Non-pigmented ciliary epithelial cell (primary cell): ENCODE measurements at regions not wholly inside any gene's neighbourhood (a gene's known extent, or its start where the extent isn't known, plus 50 kb on each side); places are given as distances from the start of the nearest gene placed in this dataset.

Experiments used
- DNase-seq: peaks from one replicate; pipeline ENCODE4 v3.0.0-alpha.2; 2010; ENCODE audit warnings: low read depth

GRCh38 chr10:70966646-70967553 lies 78.5 kb upstream of the PCBD1 start:
- no peak for DNase-seq

DNA sequence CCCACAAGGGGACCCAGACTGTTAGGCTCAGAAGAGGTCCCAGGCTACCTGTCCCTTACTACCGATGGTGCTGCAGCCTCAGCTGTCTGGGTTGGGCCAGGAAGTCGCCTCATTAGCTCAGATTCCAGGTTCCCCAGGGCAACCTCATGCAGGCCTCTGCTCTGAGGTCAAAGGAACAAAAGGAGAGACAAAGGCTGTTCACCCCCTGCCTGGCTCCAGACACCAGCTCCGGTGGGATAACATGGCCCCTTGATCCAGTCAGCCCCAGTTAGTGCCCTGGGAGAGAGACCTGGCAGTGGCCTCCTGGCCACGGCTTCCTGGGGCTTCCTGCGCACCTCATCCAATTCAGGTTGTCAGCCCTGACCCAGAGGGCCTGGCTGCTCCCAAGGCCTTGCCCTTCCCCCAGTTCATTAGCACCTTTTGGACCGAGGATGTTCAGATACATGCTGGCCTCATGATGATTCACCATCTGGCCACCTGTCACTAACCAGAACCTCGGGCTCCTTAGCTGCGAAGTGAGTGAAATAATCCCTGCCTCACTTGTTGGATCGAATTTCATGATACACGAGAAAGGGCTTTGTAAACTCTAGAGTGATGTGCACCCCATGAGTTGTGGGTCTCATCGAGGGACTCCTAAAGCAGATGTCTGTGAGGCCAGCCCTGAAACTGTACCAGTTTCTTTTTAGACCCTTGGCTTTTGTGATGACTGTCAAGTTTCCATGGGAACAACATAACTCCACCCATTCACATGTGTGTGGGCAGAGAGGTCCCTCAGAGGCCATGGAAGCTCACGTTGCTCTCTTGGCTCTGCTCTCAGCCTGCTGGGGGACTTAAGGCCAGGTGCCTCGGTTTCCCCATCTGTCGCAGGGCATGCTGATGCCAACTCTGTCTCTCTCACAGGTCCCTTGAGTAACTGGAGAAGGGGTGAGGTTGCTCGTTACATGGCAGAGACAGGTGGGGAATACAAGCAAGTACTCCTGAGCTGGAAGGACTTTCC lies 79.5 kb upstream of the PCBD1 start:
- DNase-seq, result no peak

DNA sequence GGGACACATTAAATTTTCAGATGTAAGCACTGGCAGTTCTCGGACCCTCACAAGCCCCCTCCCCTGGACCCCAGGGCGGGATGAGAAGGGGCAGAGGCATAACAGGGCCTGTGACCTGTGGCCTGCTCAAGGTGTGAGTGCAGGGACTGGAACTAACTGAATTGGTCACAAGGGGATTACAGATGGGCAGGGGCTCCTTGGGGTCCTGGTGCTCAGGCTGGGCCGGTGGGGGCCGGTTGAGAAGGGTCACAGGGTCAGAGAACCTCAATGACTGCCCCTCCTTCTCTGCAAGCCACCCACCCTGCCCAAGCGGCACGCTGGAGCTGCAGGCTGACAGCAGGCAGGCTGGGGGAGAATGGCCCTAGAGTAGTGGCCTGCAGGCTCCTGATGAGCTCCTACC lies 80.8 kb upstream of the PCBD1 start:
- no peak for DNase-seq

DNA sequence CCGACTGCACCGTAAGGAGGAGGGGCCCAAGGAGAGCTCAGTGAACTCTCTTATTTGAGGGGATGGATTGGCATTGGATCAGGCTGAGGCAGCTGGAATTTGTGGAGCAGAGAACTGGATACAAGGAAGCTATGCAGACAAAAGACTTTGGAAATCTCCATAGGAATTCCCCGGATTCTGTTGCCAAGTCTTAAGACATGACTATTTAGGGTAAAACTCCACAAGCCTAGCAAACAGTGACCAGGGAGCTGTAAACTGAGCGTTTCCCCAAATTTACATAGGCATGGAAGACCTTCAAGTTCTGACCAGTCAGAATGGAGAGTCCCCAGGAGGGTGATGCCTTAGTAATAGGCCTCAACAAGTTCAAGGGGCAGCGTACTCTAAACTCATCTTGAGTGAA lies 82.5 kb upstream of the PCBD1 start:
- DNase-seq, result no peak

DNA sequence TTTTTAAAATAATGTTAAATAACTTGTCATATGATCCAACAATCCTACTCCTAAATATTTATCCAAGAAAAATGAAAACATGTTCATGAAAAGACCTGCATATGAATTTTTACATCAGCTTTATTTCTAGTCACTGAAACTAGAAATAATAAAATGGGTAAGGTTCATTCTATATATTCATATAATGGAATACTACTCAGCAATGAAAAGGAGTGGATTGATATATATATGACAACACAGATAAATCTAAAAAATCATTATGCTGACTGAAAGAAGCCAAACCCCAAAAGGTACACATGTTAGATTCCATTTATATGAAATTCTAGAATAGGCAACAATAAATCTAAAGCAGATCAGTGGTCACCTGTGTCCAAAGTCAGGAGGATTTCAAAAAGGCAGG lies 84.9 kb upstream of the PCBD1 start:
- no peak for DNase-seq

GRCh38 chr10:70974351-70974901 lies 86.1 kb upstream of the PCBD1 start:
- no peak for DNase-seq

- no peak for DNase-seq
These were observed 86.6 kb upstream of the PCBD1 start for GRCh38 chr10:70974920-70975319.

DNA sequence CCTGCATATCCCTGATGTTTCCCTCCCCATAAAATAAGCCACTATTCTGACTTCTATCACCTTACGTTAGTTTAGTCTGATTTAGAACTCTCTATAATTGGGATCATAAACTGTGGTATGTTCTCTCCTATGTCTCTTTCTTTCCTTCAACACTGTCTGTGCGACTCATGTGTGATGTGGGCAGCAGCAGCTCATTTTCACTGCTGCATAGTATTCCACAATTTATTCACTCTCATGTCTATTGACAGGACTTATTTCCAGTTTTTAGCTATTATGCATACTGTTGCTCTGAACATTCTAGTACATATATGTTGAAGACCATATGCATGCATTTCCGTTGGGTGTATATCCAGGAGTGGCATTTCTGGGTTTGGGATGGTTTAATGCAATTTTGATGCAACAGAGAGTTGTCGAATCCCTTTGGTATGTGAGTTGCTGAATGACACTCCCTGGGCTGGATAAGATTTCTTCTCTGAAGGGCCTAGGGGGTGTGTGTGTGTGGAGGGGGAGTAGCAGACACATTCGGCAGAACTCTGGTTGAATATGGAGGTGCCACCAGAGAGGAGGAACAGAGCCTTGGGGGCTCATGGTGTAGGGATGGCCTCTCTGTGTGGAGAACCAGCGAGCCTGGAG lies 87.8 kb upstream of the PCBD1 start:
- no peak for DNase-seq

GRCh38 chr10:70977625-70978024 lies 89.3 kb upstream of the PCBD1 start:
- DNase-seq, result no peak

DNA sequence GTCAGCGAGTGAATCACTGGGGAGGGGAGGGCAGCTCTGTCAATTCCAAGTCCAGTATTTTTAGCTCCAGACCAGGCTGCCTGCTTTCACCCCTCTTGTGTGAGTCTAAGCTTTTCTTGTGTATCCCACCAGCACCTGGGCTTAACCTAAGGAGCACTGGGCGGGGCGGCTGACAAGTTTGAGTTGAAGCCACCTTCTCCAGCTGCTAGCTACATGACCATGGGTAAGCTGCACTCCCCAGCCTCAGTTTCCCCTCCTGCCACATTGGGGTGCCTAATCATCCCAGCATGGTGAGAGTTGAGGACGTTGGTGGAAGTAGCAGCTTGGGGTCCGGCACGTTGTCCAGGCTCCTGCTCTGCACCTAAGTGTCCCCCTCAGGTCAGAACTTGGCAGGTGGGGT lies 89.8 kb upstream of the PCBD1 start:
- DNase-seq, result no peak

DNA sequence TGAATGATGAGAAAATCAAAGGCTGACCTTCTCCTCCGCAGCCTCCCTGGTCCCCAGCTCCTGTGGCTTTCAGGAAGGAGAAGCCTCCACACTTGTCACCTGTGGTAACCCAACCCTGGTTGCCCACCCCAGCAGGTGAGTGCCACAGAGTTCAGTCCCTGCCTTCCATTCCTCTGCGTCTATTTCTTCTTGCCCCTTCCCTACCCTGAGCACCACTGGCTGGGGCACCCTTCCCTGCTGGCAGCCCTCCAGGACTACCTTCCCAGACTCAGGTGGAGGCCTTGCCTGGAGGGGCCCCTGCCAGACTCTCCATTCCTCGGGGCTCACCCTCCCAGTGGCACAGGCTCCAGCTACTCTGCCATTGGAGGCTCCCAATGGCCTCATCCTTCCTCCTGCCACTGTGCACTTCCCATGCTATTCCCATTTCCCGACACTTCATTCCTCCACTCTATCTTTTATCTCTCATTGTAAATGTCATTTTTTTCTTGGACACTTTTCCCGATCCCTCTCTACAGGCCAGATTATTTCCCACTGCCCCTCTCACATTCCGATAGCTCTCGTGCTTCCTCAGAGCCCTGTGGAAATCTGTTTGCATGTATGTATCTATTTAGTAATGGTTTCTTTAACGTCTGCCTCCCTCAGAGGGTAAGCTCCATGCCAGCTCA lies 90.6 kb upstream of the PCBD1 start:
- DNase-seq, result no peak

DNA sequence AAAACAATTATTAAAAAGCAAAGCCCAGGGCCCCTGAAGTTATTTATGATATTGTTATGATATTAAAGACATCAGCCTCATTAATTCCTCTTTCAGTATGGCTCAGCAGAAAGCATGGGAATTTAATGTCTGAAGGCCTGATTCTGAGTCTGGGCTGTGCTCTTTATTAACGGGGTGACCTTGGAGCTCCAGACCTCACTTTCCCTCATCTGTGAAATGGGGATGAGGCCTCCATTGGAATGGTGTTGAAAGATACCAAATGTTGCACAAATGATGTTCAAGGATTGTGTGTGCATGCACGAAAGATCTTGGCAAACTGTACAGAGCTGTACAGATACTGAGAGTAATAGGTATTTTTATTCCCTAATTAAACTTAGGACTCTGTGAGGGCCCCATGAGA lies 92.3 kb upstream of the PCBD1 start:
- no peak for DNase-seq

DNA sequence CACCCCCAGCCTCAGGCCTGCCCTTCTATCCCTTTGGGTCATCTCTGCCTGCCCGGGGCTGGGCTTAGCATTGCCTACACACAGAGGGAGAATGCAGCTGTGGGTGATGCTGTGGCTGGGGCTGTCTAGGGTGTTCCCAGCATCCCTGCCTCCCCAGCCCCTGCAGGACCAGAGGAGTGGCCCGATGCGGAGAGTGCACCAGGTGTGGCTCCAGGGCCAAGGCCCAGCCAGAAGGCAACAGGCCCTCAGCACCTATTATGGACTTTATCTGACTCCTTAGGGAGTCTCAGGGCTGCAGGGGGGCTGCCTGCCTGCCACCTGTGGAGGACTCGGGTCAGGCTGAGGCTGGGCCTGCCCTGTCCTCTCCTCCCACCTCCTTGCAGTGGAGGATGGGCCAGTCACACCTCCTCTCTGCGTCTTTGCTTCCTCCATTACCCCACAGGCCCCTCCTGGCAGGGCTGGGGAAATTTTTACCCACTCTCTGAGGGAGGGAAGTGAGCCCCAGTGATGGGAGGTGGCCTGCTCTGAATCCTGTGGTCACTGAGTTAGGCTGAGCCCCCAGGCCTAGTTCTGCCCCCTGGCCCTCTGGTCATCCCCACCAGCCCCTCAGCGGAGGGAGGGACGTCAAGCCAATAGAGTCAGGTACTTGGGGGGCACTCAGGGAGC lies 92.9 kb upstream of the PCBD1 start:
- DNase-seq, result no peak

GRCh38 chr10:70981936-70982335 lies 93.6 kb upstream of the PCBD1 start:
- DNase-seq, result no peak

GRCh38 chr10:70982443-70982842 lies 94.1 kb upstream of the PCBD1 start:
- no peak for DNase-seq

DNA sequence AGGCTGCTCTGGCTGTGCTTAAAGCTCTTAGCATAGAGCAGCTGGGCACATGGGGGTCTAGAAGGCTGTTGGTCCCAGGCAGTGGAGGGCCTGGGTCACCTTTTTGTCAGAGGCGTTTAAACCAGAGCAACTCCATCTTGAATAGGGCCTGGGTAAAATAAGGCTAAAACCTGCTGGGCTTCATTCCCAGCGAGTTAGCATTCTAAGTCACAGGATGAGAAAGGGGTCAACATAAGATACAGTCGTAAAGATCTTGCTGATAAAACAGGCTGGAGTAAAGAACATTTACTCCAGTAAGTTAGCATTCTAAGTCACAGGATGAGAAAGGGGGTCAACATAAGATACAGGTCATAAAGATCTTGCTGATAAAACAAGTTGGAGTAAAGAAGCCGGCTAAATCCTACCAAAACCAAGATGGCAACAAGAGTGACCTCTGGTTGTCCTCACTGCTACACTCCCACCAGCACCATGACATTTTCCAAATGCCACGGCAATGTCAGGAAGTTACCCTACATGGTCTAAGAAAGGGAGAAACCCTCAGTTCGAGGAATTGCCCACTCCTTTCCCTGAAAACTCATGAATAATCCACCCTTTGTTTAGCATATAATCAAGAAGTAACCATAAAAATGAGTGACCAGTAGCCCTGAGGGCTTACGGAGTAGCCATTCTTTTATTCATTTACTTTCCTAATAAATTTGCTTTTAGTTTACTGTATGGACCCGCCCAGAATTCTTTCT lies 96.8 kb upstream of the PCBD1 start:
- no peak for DNase-seq

DNA sequence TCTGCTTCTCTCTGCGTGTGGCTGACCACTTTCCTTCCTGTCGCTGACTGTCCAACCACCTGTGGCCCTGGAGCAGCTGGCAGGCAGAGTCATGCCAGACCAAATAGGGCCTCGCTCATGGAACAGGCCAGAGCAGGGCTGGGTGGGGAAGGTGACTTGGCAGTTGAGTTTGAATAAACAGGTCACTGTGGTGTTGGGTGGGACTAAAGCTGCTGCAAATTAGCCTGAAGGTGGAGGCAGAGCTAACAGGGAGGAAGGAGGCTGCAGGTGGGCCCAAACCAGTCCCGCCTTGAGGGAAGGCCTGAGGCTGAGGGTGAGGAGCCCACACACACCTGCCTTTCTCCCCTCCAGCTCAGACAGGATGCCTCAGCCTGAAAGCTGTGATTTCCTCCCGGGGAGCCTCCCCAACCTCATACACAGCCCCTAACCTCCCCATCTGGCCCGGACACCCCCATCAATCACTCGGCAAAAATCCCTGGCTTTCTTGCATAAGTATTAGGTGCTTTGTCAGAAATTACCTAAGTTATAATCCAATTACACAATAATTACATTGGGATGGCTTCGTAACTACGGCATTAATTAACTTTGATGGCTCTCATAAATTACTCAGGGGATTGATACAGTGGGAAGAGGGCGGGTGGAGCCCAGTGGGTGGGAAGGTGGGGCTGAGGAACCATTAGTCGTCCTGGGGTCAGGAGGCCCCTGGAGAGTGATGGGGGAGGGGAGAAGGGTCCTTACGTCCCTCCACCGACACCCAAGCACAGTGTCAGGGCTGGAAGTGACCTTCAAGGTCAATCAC lies 97.7 kb upstream of the PCBD1 start:
- DNase-seq, result no peak

- no peak for DNase-seq
These were observed 98.2 kb upstream of the PCBD1 start for GRCh38 chr10:70986623-70986950.

DNA sequence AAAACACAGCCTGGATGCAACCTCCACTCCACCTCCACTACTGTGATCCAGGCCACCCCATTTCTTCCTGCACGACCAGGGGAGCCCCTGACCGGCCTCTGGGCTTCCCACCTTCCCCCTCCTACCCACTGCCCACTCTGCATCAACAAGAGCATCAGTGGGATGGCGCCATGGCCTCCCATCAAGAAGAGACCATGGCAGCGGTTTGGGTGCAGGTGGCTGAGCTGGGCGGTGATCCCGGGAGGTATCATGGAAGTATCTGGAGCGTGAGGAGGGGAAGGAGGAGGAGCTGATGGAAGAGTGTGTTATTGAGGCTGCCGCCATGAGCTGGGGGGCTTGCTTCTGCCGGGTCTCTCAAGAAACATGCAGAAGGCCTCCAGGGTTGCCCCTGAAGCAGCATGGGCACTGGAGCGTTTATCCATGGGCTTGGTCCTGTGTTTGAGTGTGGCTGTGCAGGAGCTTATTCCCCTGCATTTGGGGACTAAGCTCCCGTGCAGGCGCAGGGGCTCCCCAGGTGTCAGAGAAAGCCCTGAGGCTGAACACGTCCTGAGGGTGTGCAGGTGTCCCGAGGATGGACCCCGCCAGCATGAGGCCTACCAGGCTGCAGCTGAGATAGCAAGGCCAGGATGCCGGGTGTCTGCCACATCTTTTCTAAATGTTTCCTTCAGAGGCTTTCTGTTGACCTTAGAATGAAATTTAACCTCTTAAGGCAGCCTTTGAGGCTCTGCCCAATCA lies 99.2 kb upstream of the PCBD1 start:
- DNase-seq, result no peak
